Posterior vena cava (tissue), 2 donors: ENCODE measurements at regions not wholly inside any gene's neighbourhood (a gene's known extent, or its start where the extent isn't known, plus 50 kb on each side); places are given as distances from the start of the nearest gene placed in this dataset.
A peak's percentile ranks its signal among the peaks of the same experiment; 100 is the strongest.
"Not testable (repeated sequence)": the region's sequence is repeated elsewhere in the genome, so short reads cannot be mapped to it uniquely, and the experiment has no call there.

Source experiments
- DNase-seq: peaks from one replicate; pipeline ENCODE4 v3.0.0-alpha.2; 2020; ENCODE audit warnings: low spot score
- intact Hi-C, 2 donors: fragments of 100-400 bp; cut with DNase I; formaldehyde crosslinking; loops; one replicate each; pipeline versions ENCODE4 v1.14.1 to v1.14.2; 2022 to 2023
- donor health status: DM: yes; HTN: yes; CAD: no.
- donor health status: DM: yes; HTN: yes; CAD: no.

- DNase-seq, intact Hi-C loops: not testable (repeated sequence)
Observed at GRCh38 chr3:107202885-107203284, 174.4 kb upstream of the CCDC54 start.

GRCh38 chr3:107204121-107204520 is 173.1 kb upstream of the CCDC54 start:
- intact Hi-C loops: no loop called here
- no peak for DNase-seq

DNA sequence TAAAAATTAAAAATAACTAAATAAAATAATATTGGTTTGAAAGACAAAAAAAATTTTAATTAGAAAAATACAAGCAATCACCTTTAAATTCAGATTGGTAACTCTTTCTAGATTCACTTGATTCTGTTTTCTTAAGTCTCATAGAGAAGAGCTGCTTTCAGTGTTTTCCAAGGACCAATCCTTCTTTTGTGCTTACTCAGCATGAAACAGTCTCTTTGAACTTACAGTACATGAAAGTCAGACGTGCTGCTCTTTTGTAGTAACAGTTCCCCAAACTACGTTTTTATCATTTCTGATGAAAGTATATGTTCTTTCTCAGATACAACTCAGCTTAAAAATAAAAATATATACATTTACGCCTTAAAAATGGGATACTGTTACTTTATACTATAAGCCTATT is 171.9 kb upstream of the CCDC54 start:
- intact Hi-C loops: no loop called here
- DNase-seq: no peak

GRCh38 chr3:107206141-107206540 is 171.1 kb upstream of the CCDC54 start:
- intact Hi-C loops: no loop called here
- no peak for DNase-seq

GRCh38 chr3:107206945-107207344 is 170.3 kb upstream of the CCDC54 start:
- intact Hi-C loops: no loop called here
- DNase-seq: no peak

DNA sequence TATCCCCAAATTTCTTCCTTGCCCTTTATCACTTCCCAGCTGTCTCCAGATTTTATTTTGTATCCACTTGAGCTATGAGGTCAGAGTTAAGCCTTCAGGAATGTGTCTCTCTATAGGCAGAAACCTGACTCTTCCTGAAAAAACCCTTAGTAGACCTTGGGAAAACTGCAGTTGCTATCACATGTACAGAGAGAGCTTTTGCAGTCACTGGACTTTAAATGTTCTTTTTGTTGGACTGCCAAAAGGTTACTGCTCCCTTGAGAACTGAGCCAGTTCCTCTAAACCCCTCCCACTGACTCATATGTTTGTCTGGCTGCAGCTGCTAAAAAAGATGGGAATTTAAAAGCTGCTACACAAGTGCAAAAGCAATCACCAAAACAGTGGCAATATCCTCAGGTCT is 169.1 kb upstream of the CCDC54 start:
- intact Hi-C loops: no loop called here
- DNase-seq: no peak

DNA sequence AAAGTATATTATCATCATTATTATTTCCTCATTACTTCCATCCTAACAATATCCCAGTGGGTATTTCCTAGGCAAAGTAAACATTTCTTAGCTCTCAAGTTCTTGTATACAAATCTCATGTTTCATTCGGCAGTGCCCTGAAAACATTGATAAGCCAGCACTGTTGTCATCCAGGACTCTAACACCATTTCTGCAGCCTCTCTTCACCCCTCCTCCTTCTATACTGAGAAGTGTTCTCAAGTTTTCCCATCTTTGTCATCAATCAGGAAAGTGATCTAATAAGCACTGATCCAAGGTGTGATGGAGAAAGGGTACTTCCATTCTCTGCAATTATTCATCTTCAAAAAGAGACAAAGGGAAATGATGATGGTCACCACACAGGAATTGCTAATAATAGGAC is 168.4 kb upstream of the CCDC54 start:
- intact Hi-C loops: no loop called here
- DNase-seq: no peak

DNA sequence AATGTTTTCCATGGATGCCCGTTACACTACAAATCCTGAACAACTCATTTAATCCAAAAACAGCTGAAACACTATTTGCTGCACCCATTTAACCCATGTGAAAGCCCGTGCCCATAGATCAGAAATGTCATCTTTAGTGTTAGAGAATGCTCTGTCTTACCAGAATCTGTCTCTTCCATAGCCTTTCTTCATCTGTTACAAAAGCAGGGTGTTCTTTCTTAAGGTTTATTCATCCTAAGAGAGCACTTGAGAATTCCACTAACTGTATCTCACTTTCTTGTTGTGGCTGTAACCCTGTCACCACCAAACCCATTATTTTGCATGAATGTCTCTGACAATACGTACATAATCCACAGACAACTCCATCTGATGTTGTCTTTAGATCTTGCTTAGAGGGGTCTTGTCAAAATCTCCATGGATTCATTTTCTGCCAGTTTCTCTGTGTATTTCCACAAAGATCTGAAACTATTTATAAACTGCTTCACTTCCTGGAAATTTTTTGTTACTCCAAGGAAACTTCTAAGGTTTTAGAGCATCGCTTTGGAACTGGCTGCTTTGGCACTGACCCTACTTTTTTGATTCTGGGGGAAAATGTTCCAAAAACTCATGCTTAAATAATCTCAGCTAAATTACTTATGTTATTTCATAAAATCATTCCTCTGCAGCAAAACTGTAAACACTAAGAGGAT is 167.8 kb upstream of the CCDC54 start:
- intact Hi-C loops: no loop called here
- no peak for DNase-seq

- DNase-seq: no peak
- intact Hi-C loops: no loop called here
Observed at GRCh38 chr3:107211608-107212007, 165.6 kb upstream of the CCDC54 start.

GRCh38 chr3:107212618-107213017 is 164.6 kb upstream of the CCDC54 start:
- no peak for DNase-seq
- intact Hi-C loops: no loop called here

- intact Hi-C loops: no loop called here
- DNase-seq: no peak
Observed at GRCh38 chr3:107213044-107213669, 164.1 kb upstream of the CCDC54 start.

GRCh38 chr3:107216229-107216628 is 161.0 kb upstream of the CCDC54 start:
- DNase-seq: no peak
- intact Hi-C loops: no loop called here

DNA sequence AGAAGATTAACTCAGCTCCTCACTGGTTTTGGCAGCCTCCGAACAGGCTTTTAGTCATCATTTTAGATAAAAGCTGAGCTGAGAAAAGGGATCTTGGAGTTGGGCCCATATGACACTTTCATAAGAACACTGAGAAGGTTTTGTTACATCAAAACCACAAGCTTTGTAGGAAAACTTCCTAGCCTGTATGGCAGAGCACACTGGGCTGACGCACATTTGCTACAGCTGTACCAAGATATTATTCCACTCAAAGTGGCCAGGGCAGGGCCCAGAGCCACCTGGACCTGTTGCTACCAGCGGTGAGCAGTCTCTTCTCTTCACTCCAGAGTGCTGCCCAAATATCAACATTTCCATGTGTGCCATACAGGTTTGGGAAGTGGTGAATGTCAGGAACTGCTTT is 160.5 kb upstream of the CCDC54 start:
- intact Hi-C loops: no loop called here
- DNase-seq: peak; percentile 81

GRCh38 chr3:107217172-107217571 is 160.1 kb upstream of the CCDC54 start:
- intact Hi-C loops: no loop called here
- DNase-seq: no peak

- intact Hi-C loops: no loop called here
- no peak for DNase-seq
Observed at GRCh38 chr3:107218864-107219269, 158.4 kb upstream of the CCDC54 start.

GRCh38 chr3:107220538-107220937 is 156.7 kb upstream of the CCDC54 start:
- DNase-seq: no peak
- intact Hi-C loops: no loop called here

- intact Hi-C loops: no loop called here
- DNase-seq: no peak
Observed at GRCh38 chr3:107221856-107222255, 155.4 kb upstream of the CCDC54 start.

- DNase-seq: no peak
- intact Hi-C loops: no loop called here
Observed at GRCh38 chr3:107222907-107223306, 154.3 kb upstream of the CCDC54 start.

DNA sequence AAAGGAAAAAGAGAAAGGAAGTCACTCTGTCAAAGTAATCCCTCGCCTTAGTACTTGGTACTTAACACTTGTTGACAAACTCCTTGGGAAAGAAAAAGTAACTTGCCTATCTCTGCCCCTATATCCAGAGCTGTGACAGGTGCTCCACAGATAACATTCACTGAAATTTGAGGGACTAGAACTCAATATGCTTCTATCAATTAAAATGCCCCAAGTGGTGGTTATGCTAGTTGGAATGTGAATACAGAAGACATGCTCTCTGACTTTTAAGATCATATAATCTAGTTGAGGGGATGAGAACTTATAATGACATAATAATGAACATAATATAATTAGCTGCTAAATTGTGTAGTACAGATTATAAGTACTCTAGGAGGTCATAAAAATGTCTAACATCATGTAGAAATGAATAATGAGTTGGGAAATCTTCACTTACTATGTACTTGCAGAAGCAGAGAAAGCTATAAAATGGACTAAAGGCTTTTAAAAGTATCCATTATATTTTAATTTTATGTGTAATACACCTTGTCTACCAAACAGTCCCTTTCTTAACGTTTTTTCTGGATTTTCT is 153.1 kb upstream of the CCDC54 start:
- no peak for DNase-seq
- intact Hi-C loops: no loop called here

- intact Hi-C loops: no loop called here
- DNase-seq: no peak
Observed at GRCh38 chr3:107227091-107227490, 150.1 kb upstream of the CCDC54 start.

DNA sequence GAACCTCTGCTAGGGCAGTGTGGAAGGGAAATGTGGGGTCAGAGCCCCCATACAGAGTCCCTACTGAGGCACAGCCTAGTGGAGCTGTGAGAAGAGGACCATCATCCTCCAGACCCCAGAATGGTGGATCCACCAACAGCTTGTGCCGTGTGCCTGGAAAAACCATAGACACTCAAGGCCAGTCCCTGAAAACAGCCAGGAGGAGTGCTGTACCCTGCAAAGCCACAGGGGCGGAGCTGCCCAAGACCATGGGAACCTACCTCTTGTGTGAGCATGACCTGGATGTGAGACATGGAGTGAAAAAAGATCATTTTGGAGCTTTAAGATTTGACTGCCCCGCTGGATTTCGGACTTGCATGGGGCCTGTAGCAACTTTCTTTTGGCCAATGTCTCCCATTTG is 143.4 kb upstream of the CCDC54 start:
- DNase-seq: not testable (repeated sequence)
- intact Hi-C loops: loop anchor here in 1 of 2 donors (10.0 kb wide), 1 partner anchor 501 kb away; no protein-coding TSS in a partner anchor
